HCT116 (cell line): ENCODE measurements at regions not wholly inside any gene's neighbourhood (a gene's known extent, or its start where the extent isn't known, plus 50 kb on each side); places are given as distances from the start of the nearest gene placed in this dataset.
A peak's percentile ranks its signal among the peaks of the same experiment; 100 is the strongest.

Experiments used
- ATAC-seq: fragments of 200-7000 bp; cut with Tn5 transposase; 2 replicates; pipeline ENCODE4 v1.9.1; 2020; ENCODE audit warnings: mild to moderate bottlenecking, moderate library complexity
- BruUV-seq: library from RNA; stranded (reverse); fragments of 400-500 nt; replicated peaks from 2 replicates; lab custom pipeline; 2021; lab: Mats Ljungman, UMichigan
- CTCF ChIA-PET: fragments of 300-600 bp; sonication (Branson Sonifier 250); formaldehyde crosslinking; loops from one replicate; lab custom pipeline; 2021; ENCODE audit warnings: antibody characterized with exemption; lab: Charles Lee
- POLR2A ChIA-PET: fragments of 300-600, 350-600 bp; sonication (Branson Sonifier 250); formaldehyde crosslinking; loops from one replicate; lab custom pipeline; 2021; ENCODE audit warnings: antibody characterized with exemption; lab: Charles Lee
- RAD21 ChIA-PET, 2 experiments: fragments of 300-600 bp; sonication (Branson Sonifier 250); formaldehyde crosslinking; loops; one replicate each; lab custom pipeline; 2023; ENCODE audit warnings: low total read pairs in 2 of 2; ENCODE audit not compliant: uncharacterized antibody in 2 of 2, unreplicated experiment in 2 of 2, low non-redundant PET in 1 of 2; lab: Charles Lee
- DNase-seq: peaks from one replicate; pipeline ENCODE4 v3.0.0-alpha.2; 2010; ENCODE audit warnings: low read depth, low spot score
- H2AFZ ChIP-seq: fragments of 200-600 bp; shearing (Covaris generic), sonication (generic); 2 replicates; pipeline ENCODE4 v1.6.1; 2017; ENCODE audit warnings: low read depth, mixed run types, mixed read lengths, antibody characterized with exemption, low read length; ENCODE audit not compliant: poor library complexity, severe bottlenecking
- H3K27ac ChIP-seq: 2 replicates; pipeline ENCODE4 v1.5.1; 2012; ENCODE audit warnings: low read depth, low read length
- H3K27me3 ChIP-seq: fragments of 200-600 bp; sonication (generic); 2 replicates; pipeline ENCODE4 v1.6.1; 2016; ENCODE audit warnings: mixed run types, low read length, mixed read lengths; ENCODE audit not compliant: insufficient read depth
- H3K36me3 ChIP-seq, 2 experiments: fragments of 200-500 bp in 1 of 2; fragments of 200-600 bp in 1 of 2; sonication (Bioruptor generic) in 1 of 2; sonication (generic) in 1 of 2; 2 replicates each; pipeline versions ENCODE4 v1.5.1 to v1.6.1; 2014 to 2016; ENCODE audit warnings: low read length in 2 of 2, inconsistent platforms in 1 of 2, mixed read lengths in 1 of 2, mixed run types in 1 of 2; ENCODE audit not compliant: insufficient read depth in 2 of 2, control insufficient read depth in 1 of 2
- H3K4me1 ChIP-seq, 2 experiments: fragments of 200-600 bp in 1 of 2; sonication (generic) in 1 of 2; 2 replicates each; pipeline versions ENCODE4 v1.5.1 to v1.6.1; 2012 to 2017; ENCODE audit warnings: low read length in 2 of 2, inconsistent platforms in 1 of 2, mild to moderate bottlenecking in 1 of 2, mixed read lengths in 1 of 2, mixed run types in 1 of 2, moderate library complexity in 1 of 2; ENCODE audit not compliant: insufficient read depth in 2 of 2, control insufficient read depth in 1 of 2
- H3K4me2 ChIP-seq: fragments of 200-600 bp; sonication (generic); 2 replicates; pipeline ENCODE4 v1.6.1; 2017; ENCODE audit warnings: mixed run types, low read length, mixed read lengths
- H3K4me3 ChIP-seq, 2 experiments: fragments of 200-600 bp in 1 of 2; sonication (generic) in 1 of 2; replicated peaks in 1 of 2; 2 replicates each; pipeline ENCODE4 v1.5.1; 2011 to 2016; ENCODE audit warnings: low read length in 2 of 2, control low read depth in 1 of 2, low read depth in 1 of 2, mild to moderate bottlenecking in 1 of 2, mixed read lengths in 1 of 2, mixed run types in 1 of 2
- H3K79me2 ChIP-seq: fragments of 200-600 bp; sonication (generic); 2 replicates; pipeline ENCODE4 v1.6.1; 2017; ENCODE audit warnings: mild to moderate bottlenecking, mixed run types, low read length, moderate library complexity, mixed read lengths; ENCODE audit not compliant: insufficient read depth
- H3K9ac ChIP-seq: fragments of 200-600 bp; sonication (generic); 2 replicates; pipeline ENCODE4 v1.6.1; 2016; ENCODE audit warnings: low read length, mixed read lengths
- H3K9me2 ChIP-seq: fragments of 200-600 bp; sonication (generic), shearing (Covaris generic); 2 replicates; pipeline ENCODE4 v1.6.1; 2017; ENCODE audit warnings: mixed run types, mild to moderate bottlenecking, moderate library complexity; ENCODE audit not compliant: insufficient read depth
- H3K9me3 ChIP-seq, 2 experiments: fragments of 200-500 bp in 1 of 2; fragments of 200-600 bp in 1 of 2; sonication (Bioruptor generic) in 1 of 2; sonication (generic) in 1 of 2; 2 replicates each; pipeline ENCODE4 v1.6.1; 2014 to 2017; ENCODE audit warnings: low read length in 2 of 2, mixed read lengths in 2 of 2, inconsistent platforms in 1 of 2, low read depth in 1 of 2, mild to moderate bottlenecking in 1 of 2, mixed run types in 1 of 2, moderate library complexity in 1 of 2; ENCODE audit not compliant: control insufficient read depth in 1 of 2, insufficient read depth in 1 of 2
- H4K20me1 ChIP-seq: fragments of 200-600 bp; sonication (generic), shearing (Covaris generic); 2 replicates; pipeline ENCODE4 v1.6.1; 2017; ENCODE audit warnings: mixed run types, mild to moderate bottlenecking, moderate library complexity; ENCODE audit not compliant: insufficient read depth
- ATF3 ChIP-seq: IDR thresholded peaks from 2 replicates; pipeline ENCODE4 v1.6.1; 2012
- CBX3 ChIP-seq: IDR thresholded peaks from 2 replicates; pipeline ENCODE4 v1.6.1; 2012; ENCODE audit warnings: low read depth
- CEBPB ChIP-seq: IDR thresholded peaks from 2 replicates; pipeline ENCODE4 v1.6.1; 2012; ENCODE audit warnings: low read depth
- CTCF ChIP-seq, 3 experiments: fragments of 200-600 bp in 1 of 3; sonication (generic) in 1 of 3; IDR thresholded peaks in 2 of 3; conservative IDR thresholded peaks in 1 of 3; 2 replicates each; pipeline ENCODE4 v1.5.1; 2012 to 2017; ENCODE audit warnings: low read depth in 2 of 3, low read length in 2 of 3, antibody characterized with exemption in 1 of 3, borderline replicate concordance in 1 of 3, control low read depth in 1 of 3, mild to moderate bottlenecking in 1 of 3, mixed read lengths in 1 of 3, mixed run types in 1 of 3, moderate library complexity in 1 of 3; ENCODE audit not compliant: insufficient read depth in 1 of 3
- ELF1 ChIP-seq: IDR thresholded peaks from 2 replicates; pipeline ENCODE4 v1.6.1; 2012; ENCODE audit warnings: low read depth, borderline replicate concordance
- JUND ChIP-seq: IDR thresholded peaks from 2 replicates; pipeline ENCODE4 v1.6.1; 2012
- POLR2A ChIP-seq: IDR thresholded peaks from 2 replicates; pipeline ENCODE4 v1.7.0; 2011; ENCODE audit warnings: borderline replicate concordance; ENCODE audit not compliant: insufficient read depth, insufficient read length; ENCODE audit errors: extremely low read depth
- RAD21 ChIP-seq: IDR thresholded peaks from 2 replicates; pipeline ENCODE4 v1.6.1; 2012; ENCODE audit warnings: low read depth, mild to moderate bottlenecking
- REST ChIP-seq: IDR thresholded peaks from 2 replicates; pipeline ENCODE4 v1.6.1; 2012; ENCODE audit warnings: low read depth
- SIN3A ChIP-seq: IDR thresholded peaks from 2 replicates; pipeline ENCODE4 v1.6.1; 2012; ENCODE audit warnings: low read depth
- SP1 ChIP-seq: IDR thresholded peaks from 2 replicates; pipeline ENCODE4 v1.6.1; 2012; ENCODE audit warnings: low read depth
- TCF7L2 ChIP-seq: IDR thresholded peaks from 2 replicates; pipeline ENCODE4 v1.7.0; 2011; ENCODE audit warnings: borderline replicate concordance, inconsistent platforms; ENCODE audit not compliant: insufficient read depth, insufficient read length; ENCODE audit errors: extremely low read depth
- YY1 ChIP-seq: IDR thresholded peaks from 2 replicates; pipeline ENCODE4 v1.6.1; 2011; ENCODE audit warnings: low read length, low read depth, moderate library complexity, mild to moderate bottlenecking; ENCODE audit not compliant: insufficient replicate concordance; ENCODE audit errors: extremely low read depth
- intact Hi-C: fragments of 100-400 bp; cut with micrococcal nuclease; formaldehyde crosslinking; loops from 2 replicates; pipeline ENCODE4 v1.10.0; 2022

GRCh38 chr15:81786776-81787175 lies 259.0 kb downstream of the MEX3B start:
- RAD21 ChIA-PET = no interaction called here
- ATAC-seq (no peak), DNase-seq (no peak)
- no peak overlapping the region for H3K27ac ChIP-seq
- H3K4me2 ChIP-seq = no peak overlapping the region
- TF ChIP-seq REST (no peak), ELF1 (no peak), TCF7L2 (no peak), SP1 (no peak), POLR2A (no peak)
- H2AFZ ChIP-seq = no peak overlapping the region
- CTCF ChIA-PET = no interaction called here
- intact Hi-C loops = no loop called here
- no peaks in the 10 kb centered on the region for H4K20me1 ChIP-seq
- H3K4me3 ChIP-seq = no peak overlapping the region
- H3K36me3 ChIP-seq = no peaks in the 10 kb centered on the region
- no peaks in the 10 kb centered on the region for H3K9me2 ChIP-seq
- POLR2A ChIA-PET = no interaction called here
- H3K9me3 ChIP-seq = no peaks in the 10 kb centered on the region
- peaks cover 51% of the 10 kb centered on the region for H3K27me3 ChIP-seq
- BruUV-seq = no TSS peak
- H3K4me1 ChIP-seq = no peaks in the 10 kb centered on the region
- H3K79me2 ChIP-seq = no peaks in the 10 kb centered on the region
- no peak overlapping the region for H3K9ac ChIP-seq

- CTCF ChIA-PET = no interaction called here
- intact Hi-C loops = no loop called here
- RAD21 ChIA-PET = interaction anchor here in 1 of 2 experiments (0.6 kb wide), 1 partner anchor 510 kb away, joined by 3 read pairs; no protein-coding TSS in a partner anchor
- BruUV-seq = no TSS peak
- Histone ChIP-seq H4K20me1 (no peaks in the 10 kb centered on the region), H3K9ac (no peak overlapping the region), H3K4me1 (no peaks in the 10 kb centered on the region), H3K9me2 (no peaks in the 10 kb centered on the region), H3K9me3 (no peaks in the 10 kb centered on the region), H3K27me3 (peaks cover 61% of the 10 kb centered on the region), H3K79me2 (no peaks in the 10 kb centered on the region), H3K36me3 (no peaks in the 10 kb centered on the region), H3K27ac (no peak overlapping the region), H3K4me3 (no peak overlapping the region), H2AFZ (no peak overlapping the region), H3K4me2 (no peak overlapping the region)
- DNase-seq = no peak
- no peak for ATAC-seq
- TF ChIP-seq ATF3 = no peak
- TF ChIP-seq YY1 = no peak
- TF ChIP-seq JUND = no peak
- no peak for TF ChIP-seq RAD21
- no peak for TF ChIP-seq ELF1
- no peak for TF ChIP-seq SIN3A
- no peak for TF ChIP-seq CEBPB
- 0 out of 6 replicates have a peak, but pooled peaks of 1 of the 3 experiments have one; percentile 25 for TF ChIP-seq CTCF (IDR thresholded peaks at IDR 0.05 in 2 of 3, conservative IDR thresholded peaks at IDR 0.05 in 1 of 3; ENCODE audit: borderline replicate concordance in 1 of 3, insufficient read depth in 1 of 3, low read depth in 2 of 3, low read length in 2 of 3)
- TF ChIP-seq CBX3 = no peak
- POLR2A ChIA-PET = no interaction called here
These were observed 260.1 kb downstream of the MEX3B start for GRCh38 chr15:81785679-81786078.
